Kidney epithelial cell (primary cell): ENCODE measurements at regions not wholly inside any gene's neighbourhood (a gene's known extent, or its start where the extent isn't known, plus 50 kb on each side); places are given as distances from the start of the nearest gene placed in this dataset.

Experiments
- DNase-seq: peaks from one replicate; pipeline ENCODE4 v3.0.0-alpha.2; 2010; ENCODE audit warnings: low read depth
- H3K27me3 ChIP-seq: 2 replicates; pipeline ENCODE4 v1.6.0; 2011; ENCODE audit warnings: low read length; ENCODE audit not compliant: control insufficient read depth, insufficient read depth
- H3K36me3 ChIP-seq: 2 replicates; pipeline ENCODE4 v1.5.1; 2011; ENCODE audit warnings: low read length; ENCODE audit not compliant: control insufficient read depth, insufficient read depth
- H3K4me3 ChIP-seq: 2 replicates; pipeline ENCODE4 v1.5.1; 2011; ENCODE audit warnings: low read depth, mild to moderate bottlenecking, control low read depth, low read length
- TF ChIP-seq, protein P1 (sequence below): IDR thresholded peaks from 2 replicates; pipeline ENCODE4 v1.5.1; 2011; ENCODE audit warnings: mild to moderate bottlenecking, moderate library complexity, low read length, control low read depth, inconsistent platforms; ENCODE audit not compliant: insufficient read depth, poor library complexity, severe bottlenecking

DNA sequence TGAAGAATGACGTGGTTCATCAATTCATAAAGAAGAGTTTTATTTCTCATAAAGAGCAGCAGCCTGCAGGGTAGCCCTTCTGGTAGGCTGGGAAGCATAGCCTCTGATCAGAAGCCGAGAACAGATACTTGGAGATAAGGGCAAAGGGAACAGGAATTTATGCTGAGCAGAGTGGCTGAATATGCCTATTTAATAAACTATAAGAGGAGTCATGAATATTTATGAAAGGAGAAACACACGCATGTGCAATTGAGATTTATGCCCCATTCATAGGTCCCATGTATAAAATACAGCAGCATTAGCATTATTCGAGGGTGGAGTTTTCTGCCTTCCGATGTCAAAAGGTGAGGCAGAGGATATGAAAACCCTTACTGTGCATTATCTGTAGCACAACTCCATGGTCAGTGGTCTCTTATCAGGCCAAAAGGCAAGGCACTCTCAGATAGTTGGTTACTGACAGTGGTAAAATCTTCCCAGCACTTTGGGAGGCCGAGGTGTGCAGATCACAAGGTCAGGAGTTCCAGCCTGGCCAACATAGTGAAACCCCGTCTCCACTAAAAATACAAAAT is 569.1 kb downstream of the ACTL7B start:
- Histone ChIP-seq H3K36me3 (no peaks in the 10 kb centered on the region), H3K27me3 (no peaks in the 10 kb centered on the region), H3K4me3 (no peak overlapping the region)
- TF ChIP-seq, protein P1, sequence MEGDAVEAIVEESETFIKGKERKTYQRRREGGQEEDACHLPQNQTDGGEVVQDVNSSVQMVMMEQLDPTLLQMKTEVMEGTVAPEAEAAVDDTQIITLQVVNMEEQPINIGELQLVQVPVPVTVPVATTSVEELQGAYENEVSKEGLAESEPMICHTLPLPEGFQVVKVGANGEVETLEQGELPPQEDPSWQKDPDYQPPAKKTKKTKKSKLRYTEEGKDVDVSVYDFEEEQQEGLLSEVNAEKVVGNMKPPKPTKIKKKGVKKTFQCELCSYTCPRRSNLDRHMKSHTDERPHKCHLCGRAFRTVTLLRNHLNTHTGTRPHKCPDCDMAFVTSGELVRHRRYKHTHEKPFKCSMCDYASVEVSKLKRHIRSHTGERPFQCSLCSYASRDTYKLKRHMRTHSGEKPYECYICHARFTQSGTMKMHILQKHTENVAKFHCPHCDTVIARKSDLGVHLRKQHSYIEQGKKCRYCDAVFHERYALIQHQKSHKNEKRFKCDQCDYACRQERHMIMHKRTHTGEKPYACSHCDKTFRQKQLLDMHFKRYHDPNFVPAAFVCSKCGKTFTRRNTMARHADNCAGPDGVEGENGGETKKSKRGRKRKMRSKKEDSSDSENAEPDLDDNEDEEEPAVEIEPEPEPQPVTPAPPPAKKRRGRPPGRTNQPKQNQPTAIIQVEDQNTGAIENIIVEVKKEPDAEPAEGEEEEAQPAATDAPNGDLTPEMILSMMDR: no peak
- DNase-seq: no peak

DNA sequence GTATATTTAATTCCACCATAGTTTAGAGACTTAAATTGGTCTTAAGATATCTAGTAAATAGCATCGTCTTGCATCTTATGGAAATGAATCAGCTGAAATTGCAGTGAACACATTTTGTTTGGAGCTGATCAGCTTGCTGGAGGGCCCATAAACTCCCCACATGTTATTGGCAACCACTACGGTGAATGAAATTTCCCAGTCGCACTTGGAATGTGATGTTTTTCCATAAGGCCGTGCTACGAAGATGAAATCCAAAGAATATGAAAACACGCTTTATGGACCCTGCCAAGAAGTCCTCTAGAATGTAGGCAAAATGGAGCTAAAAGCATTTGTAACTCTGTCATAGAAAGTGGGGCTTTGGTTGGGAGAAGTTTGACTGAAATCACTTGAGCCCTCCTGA is 572.1 kb downstream of the ACTL7B start:
- H3K27me3 ChIP-seq: no peaks in the 10 kb centered on the region
- H3K4me3 ChIP-seq: no peak overlapping the region
- DNase-seq: no peak
- H3K36me3 ChIP-seq: no peaks in the 10 kb centered on the region
- TF ChIP-seq, protein P1: no peak

DNA sequence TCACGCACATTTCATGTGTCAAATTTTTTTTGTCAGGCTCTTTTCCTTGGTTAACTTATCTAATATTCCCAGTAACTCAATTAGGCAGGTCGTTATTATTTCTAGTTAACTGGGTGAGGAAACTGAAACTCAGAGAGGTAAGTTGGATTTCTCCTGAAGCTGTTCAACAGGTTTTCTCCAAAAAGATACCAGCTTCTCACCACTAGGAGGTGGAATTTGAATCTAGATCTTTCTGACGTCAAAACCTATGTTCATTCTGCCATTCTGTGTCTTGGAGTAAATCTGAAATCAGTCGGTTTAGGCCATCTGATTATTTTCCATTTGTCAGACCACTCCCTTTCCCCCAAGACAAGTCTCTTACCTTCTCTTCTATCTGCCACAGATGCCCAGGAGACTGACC is 572.9 kb downstream of the ACTL7B start:
- H3K4me3 ChIP-seq: no peak overlapping the region
- no peak for DNase-seq
- TF ChIP-seq, protein P1: peak; percentile 17
- no peaks in the 10 kb centered on the region for H3K27me3 ChIP-seq
- no peaks in the 10 kb centered on the region for H3K36me3 ChIP-seq

DNA sequence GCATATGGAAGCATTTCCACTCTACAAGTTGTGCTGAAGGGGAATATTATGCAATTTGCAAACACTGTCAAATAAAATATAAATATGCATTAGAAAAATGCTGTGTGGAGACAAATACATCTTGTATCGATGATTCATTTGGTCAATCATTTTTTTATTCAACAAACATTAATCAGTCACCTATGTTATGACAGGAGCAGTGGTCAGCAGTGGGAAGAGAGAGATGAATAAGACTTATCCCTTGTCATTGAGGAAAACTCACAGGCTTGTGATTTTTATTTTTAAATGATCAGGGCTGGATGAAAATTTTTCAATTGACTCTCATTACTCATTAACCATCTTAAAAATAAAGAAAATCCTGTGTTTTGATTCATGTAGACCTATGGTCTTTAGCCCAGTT is 574.1 kb downstream of the ACTL7B start:
- Histone ChIP-seq H3K4me3 (no peak overlapping the region), H3K27me3 (no peaks in the 10 kb centered on the region), H3K36me3 (no peaks in the 10 kb centered on the region)
- no peak for DNase-seq
- TF ChIP-seq, protein P1: no peak

GRCh38 chr9:108278341-108278740 is 577.4 kb downstream of the ACTL7B start:
- DNase-seq: no peak
- TF ChIP-seq, protein P1: no peak
- Histone ChIP-seq H3K36me3 (no peaks in the 10 kb centered on the region), H3K27me3 (no peaks in the 10 kb centered on the region), H3K4me3 (no peak overlapping the region)

GRCh38 chr9:108277216-108277615 is 578.6 kb downstream of the ACTL7B start:
- H3K4me3 ChIP-seq: no peak overlapping the region
- H3K27me3 ChIP-seq: no peaks in the 10 kb centered on the region
- TF ChIP-seq, protein P1: no peak
- no peak for DNase-seq
- H3K36me3 ChIP-seq: no peaks in the 10 kb centered on the region
